GM12874 (cell line): ENCODE measurements at regions not wholly inside any gene's neighbourhood (a gene's known extent, or its start where the extent isn't known, plus 50 kb on each side); places are given as distances from the start of the nearest gene placed in this dataset.

Experiments
- CTCF ChIP-seq: IDR thresholded peaks from 2 replicates; pipeline ENCODE4 v1.5.1; 2011; ENCODE audit warnings: low read depth, mild to moderate bottlenecking, control low read depth, low read length, moderate library complexity; ENCODE audit not compliant: insufficient read depth

GRCh38 chr2:204131621-204132020 lies 195.1 kb downstream of the ICOS start:
- no peak for TF ChIP-seq CTCF

GRCh38 chr2:204133476-204133875 lies 196.9 kb downstream of the ICOS start:
- no peak for TF ChIP-seq CTCF

- TF ChIP-seq CTCF: no peak
Measured at GRCh38 chr2:204134421-204134820, 197.9 kb downstream of the ICOS start.

- TF ChIP-seq CTCF: no peak
Measured at GRCh38 chr2:204135752-204136151, 199.2 kb downstream of the ICOS start.

GRCh38 chr2:204138206-204138605 lies 201.6 kb downstream of the ICOS start:
- TF ChIP-seq CTCF: no peak

- TF ChIP-seq CTCF: no peak
Measured at GRCh38 chr2:204140246-204140645, 203.7 kb downstream of the ICOS start.

- no peak for TF ChIP-seq CTCF
Measured at GRCh38 chr2:204143216-204144014, 206.9 kb downstream of the ICOS start.
